NB4 (cell line): ENCODE measurements at regions not wholly inside any gene's neighbourhood (a gene's known extent, or its start where the extent isn't known, plus 50 kb on each side); places are given as distances from the start of the nearest gene placed in this dataset.
"Not testable (repeated sequence)": the region's sequence is repeated elsewhere in the genome, so short reads cannot be mapped to it uniquely, and the experiment has no call there.

ENCODE experiments used
- DNase-seq: peaks from one replicate; pipeline ENCODE4 v3.0.0; 2010; ENCODE audit warnings: low read depth
- H3K4me3 ChIP-seq: one replicate; pipeline ENCODE4 v1.5.1; 2011; ENCODE audit warnings: mild to moderate bottlenecking, low read depth, low read length, moderate library complexity
- MAX ChIP-seq: IDR thresholded peaks from 2 replicates; pipeline ENCODE4 v1.6.1; 2011; ENCODE audit warnings: low read depth, low read length
- MYC ChIP-seq: IDR thresholded peaks from 2 replicates; pipeline ENCODE4 v1.6.1; 2011; ENCODE audit warnings: low read depth, low read length
- POLR2A ChIP-seq: IDR thresholded peaks from 2 replicates; pipeline ENCODE4 v1.6.1; 2011; ENCODE audit warnings: mild to moderate bottlenecking; ENCODE audit not compliant: insufficient read length; ENCODE audit errors: extremely low read depth
- TF ChIP-seq, protein P1 (sequence below): IDR thresholded peaks from one replicate; pipeline ENCODE4 v1.5.1; 2012; ENCODE audit warnings: low read depth, low read length

DNA sequence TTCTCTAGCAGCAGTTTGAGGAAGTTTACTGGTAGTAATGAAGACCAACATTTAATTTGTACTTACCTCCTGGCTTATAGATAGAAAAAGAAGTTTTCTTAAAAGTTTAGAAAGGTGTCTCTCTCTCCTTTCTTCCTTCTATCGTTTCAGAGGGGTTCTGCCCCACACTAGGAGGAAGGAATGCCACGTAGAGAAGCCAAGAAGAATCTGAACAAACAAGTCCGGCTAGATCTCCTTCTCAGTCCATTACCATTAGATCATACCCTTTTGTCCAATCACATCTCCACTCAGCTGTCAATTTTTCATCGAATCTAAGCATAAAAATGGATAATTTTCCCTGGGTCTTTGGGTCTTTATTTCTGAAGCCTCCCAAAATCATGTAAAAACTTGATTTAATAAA, 1048.1 kb downstream of the SI start:
- TF ChIP-seq, protein P1, sequence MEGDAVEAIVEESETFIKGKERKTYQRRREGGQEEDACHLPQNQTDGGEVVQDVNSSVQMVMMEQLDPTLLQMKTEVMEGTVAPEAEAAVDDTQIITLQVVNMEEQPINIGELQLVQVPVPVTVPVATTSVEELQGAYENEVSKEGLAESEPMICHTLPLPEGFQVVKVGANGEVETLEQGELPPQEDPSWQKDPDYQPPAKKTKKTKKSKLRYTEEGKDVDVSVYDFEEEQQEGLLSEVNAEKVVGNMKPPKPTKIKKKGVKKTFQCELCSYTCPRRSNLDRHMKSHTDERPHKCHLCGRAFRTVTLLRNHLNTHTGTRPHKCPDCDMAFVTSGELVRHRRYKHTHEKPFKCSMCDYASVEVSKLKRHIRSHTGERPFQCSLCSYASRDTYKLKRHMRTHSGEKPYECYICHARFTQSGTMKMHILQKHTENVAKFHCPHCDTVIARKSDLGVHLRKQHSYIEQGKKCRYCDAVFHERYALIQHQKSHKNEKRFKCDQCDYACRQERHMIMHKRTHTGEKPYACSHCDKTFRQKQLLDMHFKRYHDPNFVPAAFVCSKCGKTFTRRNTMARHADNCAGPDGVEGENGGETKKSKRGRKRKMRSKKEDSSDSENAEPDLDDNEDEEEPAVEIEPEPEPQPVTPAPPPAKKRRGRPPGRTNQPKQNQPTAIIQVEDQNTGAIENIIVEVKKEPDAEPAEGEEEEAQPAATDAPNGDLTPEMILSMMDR = no peak
- no peak for TF ChIP-seq POLR2A
- TF ChIP-seq MAX = no peak
- TF ChIP-seq MYC = no peak

DNA sequence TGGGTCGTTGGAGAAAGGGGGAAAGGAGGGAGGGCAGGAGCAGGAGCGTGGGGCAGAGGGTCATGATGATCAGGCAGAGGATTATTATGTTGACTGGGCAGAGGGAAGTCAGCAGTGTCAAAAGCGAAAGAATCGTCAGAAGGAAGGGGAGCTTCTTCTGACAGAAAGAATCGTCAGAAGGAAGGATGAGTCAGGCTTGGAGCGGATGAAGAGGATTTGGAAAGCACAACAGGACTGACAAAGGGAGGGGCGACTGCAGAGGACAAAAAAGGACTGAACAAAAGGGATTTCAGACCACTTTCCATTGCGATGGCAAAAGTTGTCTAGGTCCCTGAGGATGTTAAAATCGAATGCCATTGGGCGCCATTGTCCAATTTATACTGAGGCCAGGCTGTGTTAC, 1053.5 kb downstream of the SI start:
- TF ChIP-seq, protein P1 = no peak
- no peak for TF ChIP-seq MAX
- no peak for TF ChIP-seq POLR2A
- no peak for TF ChIP-seq MYC
- H3K4me3 ChIP-seq = no peak overlapping the region
- DNase-seq = no peak

More for the DNA sequence above, 1048.1 kb downstream of the SI start:
- H3K4me3 ChIP-seq = no peak overlapping the region
- no peak for DNase-seq

DNA sequence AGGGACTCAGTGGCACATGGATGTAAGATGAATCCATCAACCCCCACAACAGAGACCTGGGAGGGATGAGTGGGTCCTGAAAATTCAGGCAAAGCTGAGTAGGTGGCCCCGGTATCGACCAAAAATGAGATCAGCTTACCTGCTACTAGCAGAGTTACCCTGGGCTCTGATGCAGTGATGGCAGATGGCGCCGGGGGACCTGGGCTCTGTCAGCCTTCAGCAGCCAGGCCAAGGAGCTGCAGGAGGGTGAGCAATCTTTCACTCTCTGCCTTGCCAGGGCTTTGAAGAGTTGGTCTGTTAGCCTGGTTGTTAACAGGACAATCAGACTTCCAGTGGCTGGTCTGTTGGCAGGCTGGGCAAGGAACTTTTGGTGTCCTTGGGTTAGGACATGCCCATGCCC, 1054.8 kb downstream of the SI start:
- TF ChIP-seq, protein P1 = no peak
- TF ChIP-seq POLR2A = no peak
- TF ChIP-seq MYC = no peak
- TF ChIP-seq MAX = no peak
- H3K4me3 ChIP-seq = no peak overlapping the region

DNA sequence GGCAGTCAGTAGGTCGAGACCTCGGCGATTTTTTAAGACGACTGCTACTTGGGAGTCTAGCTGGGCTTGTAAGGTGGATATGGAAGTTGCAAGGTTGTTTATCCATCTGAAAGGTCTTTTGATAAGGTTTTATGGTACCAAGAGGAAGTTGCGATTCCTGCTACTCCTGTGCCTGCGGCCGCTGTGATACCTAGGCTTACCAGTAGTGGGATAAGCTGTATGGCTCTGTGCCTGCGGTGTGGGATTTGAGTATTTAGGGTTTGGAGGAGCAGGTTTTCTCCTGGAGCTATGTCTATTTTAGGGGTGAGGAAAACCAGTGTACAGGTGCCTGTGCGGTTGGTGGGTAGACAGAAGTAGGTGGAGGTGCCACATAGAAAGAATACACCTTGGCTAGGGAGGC, 1059.8 kb downstream of the SI start:
- TF ChIP-seq MYC (no peak), POLR2A (no peak), MAX (no peak)
- TF ChIP-seq, protein P1 = no peak
- no peak overlapping the region for H3K4me3 ChIP-seq
- DNase-seq = no peak

More for the DNA sequence above, 1054.8 kb downstream of the SI start:
- DNase-seq = no peak

- TF ChIP-seq, protein P1 = no peak
- TF ChIP-seq POLR2A (no peak), MAX (no peak), MYC (no peak)
- no peak for DNase-seq
These were observed 1070.5 kb downstream of the SI start for GRCh38 chr3:164007765-164008164.

GRCh38 chr3:164004205-164004604, 1074.1 kb downstream of the SI start:
- H3K4me3 ChIP-seq = no peak overlapping the region
- no peak for TF ChIP-seq MAX
- no peak for TF ChIP-seq MYC
- TF ChIP-seq, protein P1 = no peak
- no peak for TF ChIP-seq POLR2A
- peak; percentile 3 for DNase-seq

More at GRCh38 chr3:164007765-164008164, 1070.5 kb downstream of the SI start:
- H3K4me3 ChIP-seq = no peak overlapping the region

DNA sequence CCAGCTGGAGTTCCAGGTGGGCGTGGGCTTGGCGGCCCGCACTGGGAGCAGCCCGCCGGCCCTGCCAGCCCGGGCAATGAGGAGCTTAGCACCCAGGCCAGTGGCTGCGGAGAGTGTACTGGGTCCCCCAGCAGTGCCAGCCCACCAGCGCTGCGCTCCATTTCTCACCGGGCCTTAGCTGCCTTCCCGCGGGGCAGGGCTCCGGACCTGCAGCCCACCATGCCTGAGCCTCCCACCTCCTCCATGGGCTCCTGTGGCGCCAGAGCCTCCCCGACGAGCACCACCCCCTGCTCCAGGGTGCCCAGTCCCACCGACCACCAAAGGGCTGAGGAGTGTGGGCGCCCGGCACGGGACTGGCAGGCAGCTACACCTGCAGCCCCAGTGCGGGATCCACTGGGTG, 1075.3 kb downstream of the SI start:
- DNase-seq, H3K4me3 ChIP-seq: not testable (repeated sequence)
